Liver (tissue), 7 donors: ENCODE measurements at regions not wholly inside any gene's neighbourhood (a gene's known extent, or its start where the extent isn't known, plus 50 kb on each side); places are given as distances from the start of the nearest gene placed in this dataset.
"Not testable (repeated sequence)": the region's sequence is repeated elsewhere in the genome, so short reads cannot be mapped to it uniquely, and the experiment has no call there.

Source experiments
- DNase-seq: peaks from one replicate; pipeline ENCODE4 v3.0.0-alpha.2; 2017; ENCODE audit warnings: low spot score
- H3K27ac ChIP-seq, 2 donors: one replicate each; pipeline ENCODE4 v1.7.0; 2013; ENCODE audit warnings: inconsistent platforms in 2 of 2, low read length in 2 of 2, control low read depth in 1 of 2, low read depth in 1 of 2, mild to moderate bottlenecking in 1 of 2
- H3K27me3 ChIP-seq, 4 donors: one replicate each; pipeline versions ENCODE4 v1.6.1 to v1.7.0; 2013; ENCODE audit warnings: low read length in 3 of 4, inconsistent platforms in 1 of 4, mild to moderate bottlenecking in 1 of 4, moderate library complexity in 1 of 4; ENCODE audit not compliant: control insufficient read depth in 4 of 4, insufficient read depth in 4 of 4
- H3K36me3 ChIP-seq, 4 donors: one replicate each; pipeline versions ENCODE4 v1.6.1 to v1.7.0; 2013; ENCODE audit warnings: low read length in 3 of 4, mild to moderate bottlenecking in 3 of 4, low read depth in 1 of 4, moderate library complexity in 1 of 4; ENCODE audit not compliant: control insufficient read depth in 4 of 4, insufficient read depth in 3 of 4
- H3K4me1 ChIP-seq, 4 donors: one replicate each; pipeline versions ENCODE4 v1.6.1 to v1.7.0; 2013; ENCODE audit warnings: low read length in 3 of 4, mild to moderate bottlenecking in 3 of 4, moderate library complexity in 1 of 4; ENCODE audit not compliant: control insufficient read depth in 4 of 4, insufficient read depth in 4 of 4
- H3K4me3 ChIP-seq, 3 donors: one replicate each; pipeline versions ENCODE4 v1.6.1 to v1.7.0; 2013; ENCODE audit warnings: low read length in 3 of 3, control low read depth in 1 of 3, low read depth in 1 of 3, mild to moderate bottlenecking in 1 of 3
- H3K9ac ChIP-seq, 2 donors: one replicate each; pipeline ENCODE4 v1.7.0; 2013; ENCODE audit warnings: low read length in 2 of 2, mild to moderate bottlenecking in 2 of 2, moderate library complexity in 2 of 2, control low read depth in 1 of 2, low read depth in 1 of 2
- H3K9me3 ChIP-seq, 4 donors: one replicate each; pipeline versions ENCODE4 v1.6.1 to v1.7.0; 2013; ENCODE audit warnings: low read length in 3 of 4; ENCODE audit not compliant: control insufficient read depth in 4 of 4
- EGR1 ChIP-seq, 2 donors: IDR thresholded peaks; 2 replicates each; pipeline ENCODE4 v1.6.1; 2016 to 2018; ENCODE audit warnings: antibody characterized with exemption in 2 of 2, low read depth in 2 of 2
- FOXA1 ChIP-seq: IDR thresholded peaks from 2 replicates; pipeline ENCODE4 v1.6.1; 2016; ENCODE audit warnings: antibody characterized with exemption
- FOXA2 ChIP-seq: IDR thresholded peaks from 2 replicates; pipeline ENCODE4 v1.6.1; 2016; ENCODE audit warnings: antibody characterized with exemption
- GABPA ChIP-seq, 2 donors: IDR thresholded peaks in 1 of 2; conservative IDR thresholded peaks in 1 of 2; 2 replicates each; pipeline ENCODE4 v1.6.1; 2016; ENCODE audit warnings: antibody characterized with exemption in 2 of 2, mild to moderate bottlenecking in 1 of 2, moderate library complexity in 1 of 2
- HNF4G ChIP-seq: IDR thresholded peaks from 2 replicates; pipeline ENCODE4 v1.6.1; 2016; ENCODE audit warnings: antibody characterized with exemption
- JUND ChIP-seq, 2 donors: IDR thresholded peaks; 2 replicates each; pipeline ENCODE4 v1.6.1; 2016; ENCODE audit warnings: antibody characterized with exemption in 2 of 2
- NR2F2 ChIP-seq: IDR thresholded peaks from 2 replicates; pipeline ENCODE4 v1.6.1; 2016; ENCODE audit warnings: antibody characterized with exemption
- RXRA ChIP-seq, 2 donors: IDR thresholded peaks; 2 replicates each; pipeline ENCODE4 v1.6.1; 2017 to 2018; ENCODE audit warnings: antibody characterized with exemption in 2 of 2, mild to moderate bottlenecking in 1 of 2
- SP1 ChIP-seq: IDR thresholded peaks from 2 replicates; pipeline ENCODE4 v1.6.1; 2018; ENCODE audit warnings: antibody characterized with exemption, mild to moderate bottlenecking
- TAF1 ChIP-seq: conservative IDR thresholded peaks from 2 replicates; pipeline ENCODE4 v1.6.1; 2016; ENCODE audit warnings: antibody characterized with exemption, mild to moderate bottlenecking
- YY1 ChIP-seq: IDR thresholded peaks from 2 replicates; pipeline ENCODE4 v1.6.1; 2016; ENCODE audit warnings: antibody characterized with exemption, mild to moderate bottlenecking
- WGBS: extraction: QIAGEN DNeasy Blood & Tissue Kit; methylation state at CpG from one replicate; pipeline ENCODE4 v1.1.7; 2013; 5-methylcytosine and 5-hydroxymethylcytosine counted together
- TF ChIP-seq, protein P1 (sequence below): IDR thresholded peaks from 2 replicates; pipeline ENCODE4 v1.6.1; 2016; ENCODE audit warnings: antibody characterized with exemption, mild to moderate bottlenecking
- TF ChIP-seq, protein P2 (sequence below): IDR thresholded peaks from 2 replicates; pipeline ENCODE4 v1.6.1; 2016; ENCODE audit warnings: antibody characterized with exemption
- TF ChIP-seq, protein P3 (sequence below): IDR thresholded peaks from 2 replicates; pipeline ENCODE4 v1.6.1; 2016; ENCODE audit warnings: antibody characterized with exemption
- TF ChIP-seq, protein P4 (sequence below): IDR thresholded peaks from 2 replicates; pipeline ENCODE4 v1.6.1; 2016; ENCODE audit warnings: antibody characterized with exemption
- donor health status: healthy.
- donor health status: healthy.
- donor health status: healthy.
- donor health status: healthy.

DNA sequence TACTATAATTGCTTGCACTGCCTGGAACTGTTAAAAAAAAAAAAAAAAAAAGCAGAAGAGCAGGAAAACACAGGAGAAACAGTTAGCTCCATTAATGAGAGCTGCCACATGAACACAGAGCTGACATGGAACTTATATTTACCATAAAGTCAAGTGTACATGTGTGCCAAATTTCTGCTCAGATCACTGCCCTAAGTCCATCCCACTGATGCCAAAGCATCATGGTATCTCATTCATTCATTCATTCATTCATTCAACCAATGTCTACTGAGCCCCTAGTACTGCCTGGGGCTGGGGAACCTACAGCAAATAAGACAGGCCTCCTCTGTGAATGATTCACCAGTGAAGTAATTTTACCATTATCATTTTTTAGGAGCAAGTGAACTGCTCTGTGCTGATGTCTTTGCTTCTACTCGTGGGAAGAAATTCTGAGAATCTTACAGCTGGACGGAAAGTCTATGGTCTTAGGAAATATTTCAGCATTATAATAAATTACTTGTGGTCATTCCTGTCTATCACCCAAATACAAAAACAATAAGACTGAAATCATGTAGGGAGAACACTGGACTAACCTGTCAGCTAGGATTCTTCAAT lies 58.8 kb upstream of the ABLIM1 start:
- H3K9ac ChIP-seq: no peak overlapping the region
- TF ChIP-seq, protein P1, sequence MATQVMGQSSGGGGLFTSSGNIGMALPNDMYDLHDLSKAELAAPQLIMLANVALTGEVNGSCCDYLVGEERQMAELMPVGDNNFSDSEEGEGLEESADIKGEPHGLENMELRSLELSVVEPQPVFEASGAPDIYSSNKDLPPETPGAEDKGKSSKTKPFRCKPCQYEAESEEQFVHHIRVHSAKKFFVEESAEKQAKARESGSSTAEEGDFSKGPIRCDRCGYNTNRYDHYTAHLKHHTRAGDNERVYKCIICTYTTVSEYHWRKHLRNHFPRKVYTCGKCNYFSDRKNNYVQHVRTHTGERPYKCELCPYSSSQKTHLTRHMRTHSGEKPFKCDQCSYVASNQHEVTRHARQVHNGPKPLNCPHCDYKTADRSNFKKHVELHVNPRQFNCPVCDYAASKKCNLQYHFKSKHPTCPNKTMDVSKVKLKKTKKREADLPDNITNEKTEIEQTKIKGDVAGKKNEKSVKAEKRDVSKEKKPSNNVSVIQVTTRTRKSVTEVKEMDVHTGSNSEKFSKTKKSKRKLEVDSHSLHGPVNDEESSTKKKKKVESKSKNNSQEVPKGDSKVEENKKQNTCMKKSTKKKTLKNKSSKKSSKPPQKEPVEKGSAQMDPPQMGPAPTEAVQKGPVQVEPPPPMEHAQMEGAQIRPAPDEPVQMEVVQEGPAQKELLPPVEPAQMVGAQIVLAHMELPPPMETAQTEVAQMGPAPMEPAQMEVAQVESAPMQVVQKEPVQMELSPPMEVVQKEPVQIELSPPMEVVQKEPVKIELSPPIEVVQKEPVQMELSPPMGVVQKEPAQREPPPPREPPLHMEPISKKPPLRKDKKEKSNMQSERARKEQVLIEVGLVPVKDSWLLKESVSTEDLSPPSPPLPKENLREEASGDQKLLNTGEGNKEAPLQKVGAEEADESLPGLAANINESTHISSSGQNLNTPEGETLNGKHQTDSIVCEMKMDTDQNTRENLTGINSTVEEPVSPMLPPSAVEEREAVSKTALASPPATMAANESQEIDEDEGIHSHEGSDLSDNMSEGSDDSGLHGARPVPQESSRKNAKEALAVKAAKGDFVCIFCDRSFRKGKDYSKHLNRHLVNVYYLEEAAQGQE: no peak
- TF ChIP-seq TAF1: no peak
- TF ChIP-seq, protein P2, sequence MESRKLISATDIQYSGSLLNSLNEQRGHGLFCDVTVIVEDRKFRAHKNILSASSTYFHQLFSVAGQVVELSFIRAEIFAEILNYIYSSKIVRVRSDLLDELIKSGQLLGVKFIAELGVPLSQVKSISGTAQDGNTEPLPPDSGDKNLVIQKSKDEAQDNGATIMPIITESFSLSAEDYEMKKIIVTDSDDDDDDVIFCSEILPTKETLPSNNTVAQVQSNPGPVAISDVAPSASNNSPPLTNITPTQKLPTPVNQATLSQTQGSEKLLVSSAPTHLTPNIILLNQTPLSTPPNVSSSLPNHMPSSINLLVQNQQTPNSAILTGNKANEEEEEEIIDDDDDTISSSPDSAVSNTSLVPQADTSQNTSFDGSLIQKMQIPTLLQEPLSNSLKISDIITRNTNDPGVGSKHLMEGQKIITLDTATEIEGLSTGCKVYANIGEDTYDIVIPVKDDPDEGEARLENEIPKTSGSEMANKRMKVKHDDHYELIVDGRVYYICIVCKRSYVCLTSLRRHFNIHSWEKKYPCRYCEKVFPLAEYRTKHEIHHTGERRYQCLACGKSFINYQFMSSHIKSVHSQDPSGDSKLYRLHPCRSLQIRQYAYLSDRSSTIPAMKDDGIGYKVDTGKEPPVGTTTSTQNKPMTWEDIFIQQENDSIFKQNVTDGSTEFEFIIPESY: no peak
- TF ChIP-seq EGR1 (IDR thresholded peaks at IDR 0.05; ENCODE audit: low read depth in 2 of 2): no peak
- TF ChIP-seq, protein P3, sequence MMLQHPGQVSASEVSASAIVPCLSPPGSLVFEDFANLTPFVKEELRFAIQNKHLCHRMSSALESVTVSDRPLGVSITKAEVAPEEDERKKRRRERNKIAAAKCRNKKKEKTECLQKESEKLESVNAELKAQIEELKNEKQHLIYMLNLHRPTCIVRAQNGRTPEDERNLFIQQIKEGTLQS: no peak
- no peak for TF ChIP-seq FOXA2
- no peak for TF ChIP-seq HNF4G
- no peak for TF ChIP-seq GABPA (IDR thresholded peaks at IDR 0.05 in 1 of 2, conservative IDR thresholded peaks at IDR 0.05 in 1 of 2)
- TF ChIP-seq NR2F2: no peak
- TF ChIP-seq, protein P4, sequence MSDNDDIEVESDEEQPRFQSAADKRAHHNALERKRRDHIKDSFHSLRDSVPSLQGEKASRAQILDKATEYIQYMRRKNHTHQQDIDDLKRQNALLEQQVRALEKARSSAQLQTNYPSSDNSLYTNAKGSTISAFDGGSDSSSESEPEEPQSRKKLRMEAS: no peak
- TF ChIP-seq FOXA1: no peak
- TF ChIP-seq JUND (IDR thresholded peaks at IDR 0.05): no peak
- no peak for TF ChIP-seq RXRA (IDR thresholded peaks at IDR 0.05)
- TF ChIP-seq YY1: no peak
- TF ChIP-seq SP1: no peak
- H3K36me3 ChIP-seq: no peaks in the 10 kb centered on the region
- no peaks in the 10 kb centered on the region for H3K27me3 ChIP-seq
- no peak overlapping the region for H3K27ac ChIP-seq
- WGBS: 91% methylated on average over 2 of the region's 2 CpGs
- no peak for DNase-seq
- H3K4me1 ChIP-seq: peaks cover 6 to 36% (median 33%) of the 10 kb centered on the region in 4 donors
- no peaks in the 10 kb centered on the region for H3K9me3 ChIP-seq
- H3K4me3 ChIP-seq: no peak overlapping the region

DNA sequence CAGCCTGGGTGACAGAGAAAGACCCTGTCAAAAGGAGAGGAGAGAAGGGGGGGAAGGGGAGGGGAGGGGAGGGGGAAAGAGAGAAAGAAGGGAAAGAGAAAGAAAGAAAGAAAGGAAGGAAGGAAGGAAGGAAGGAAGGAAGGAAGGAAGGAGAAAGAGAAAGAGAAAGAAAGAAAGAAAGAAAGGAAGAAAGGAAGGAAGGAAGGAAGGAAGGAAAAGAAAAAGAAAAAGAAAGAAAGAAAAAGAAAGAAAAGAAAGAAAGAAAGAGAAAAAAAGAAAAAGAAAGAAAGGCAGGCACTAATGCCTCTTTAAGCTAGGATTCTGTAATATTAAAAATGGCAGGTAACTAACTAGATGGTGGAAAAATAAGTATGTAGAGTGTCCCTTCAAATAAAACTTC lies 59.8 kb upstream of the ABLIM1 start:
- H3K9me3 ChIP-seq, H3K36me3 ChIP-seq, H3K4me3 ChIP-seq, H3K27ac ChIP-seq, DNase-seq, H3K9ac ChIP-seq, H3K27me3 ChIP-seq: not testable (repeated sequence)
- peaks cover 6 to 45% (median 40%) of the 10 kb centered on the region in 4 donors for H3K4me1 ChIP-seq
